GM18870 (cell line): ENCODE measurements at regions not wholly inside any gene's neighbourhood (a gene's known extent, or its start where the extent isn't known, plus 50 kb on each side); places are given as distances from the start of the nearest gene placed in this dataset.

Experiments used
- ATAC-seq: cut with Tn5 transposase; IDR thresholded peaks from one replicate; pipeline ENCODE4 v1.9.1; 2021; ENCODE audit warnings: moderate library complexity; ENCODE audit not compliant: unreplicated experiment

DNA sequence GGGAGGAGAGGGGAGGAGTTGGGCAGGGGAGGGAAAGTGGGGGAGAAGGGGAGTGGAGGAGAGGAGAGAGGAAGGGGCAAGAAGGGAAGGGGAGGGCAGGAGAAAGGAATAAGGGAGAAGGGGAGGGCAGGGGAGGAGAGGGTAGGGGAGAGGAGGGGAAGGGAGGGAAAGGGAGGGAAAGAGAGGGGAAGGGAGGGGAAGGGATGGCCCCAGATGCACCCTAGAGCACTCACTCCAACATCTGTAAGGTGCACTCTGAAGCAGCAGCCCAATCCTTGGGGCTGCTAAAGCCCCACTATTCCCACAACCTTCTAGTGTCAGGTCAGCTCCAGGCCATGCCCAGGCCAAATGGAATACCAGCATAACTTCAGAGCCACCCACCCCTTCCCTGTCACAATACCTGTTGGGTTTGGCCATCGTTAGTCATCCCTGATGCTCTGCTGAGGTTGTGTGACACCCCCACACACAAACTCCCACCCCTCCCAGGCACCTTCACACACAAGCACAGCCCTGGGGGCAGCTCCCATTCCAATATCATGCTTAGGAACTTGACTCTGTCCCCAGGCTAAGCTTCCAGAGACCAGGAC, 55.7 kb upstream of the PKDCC start:
- no peak for ATAC-seq

DNA sequence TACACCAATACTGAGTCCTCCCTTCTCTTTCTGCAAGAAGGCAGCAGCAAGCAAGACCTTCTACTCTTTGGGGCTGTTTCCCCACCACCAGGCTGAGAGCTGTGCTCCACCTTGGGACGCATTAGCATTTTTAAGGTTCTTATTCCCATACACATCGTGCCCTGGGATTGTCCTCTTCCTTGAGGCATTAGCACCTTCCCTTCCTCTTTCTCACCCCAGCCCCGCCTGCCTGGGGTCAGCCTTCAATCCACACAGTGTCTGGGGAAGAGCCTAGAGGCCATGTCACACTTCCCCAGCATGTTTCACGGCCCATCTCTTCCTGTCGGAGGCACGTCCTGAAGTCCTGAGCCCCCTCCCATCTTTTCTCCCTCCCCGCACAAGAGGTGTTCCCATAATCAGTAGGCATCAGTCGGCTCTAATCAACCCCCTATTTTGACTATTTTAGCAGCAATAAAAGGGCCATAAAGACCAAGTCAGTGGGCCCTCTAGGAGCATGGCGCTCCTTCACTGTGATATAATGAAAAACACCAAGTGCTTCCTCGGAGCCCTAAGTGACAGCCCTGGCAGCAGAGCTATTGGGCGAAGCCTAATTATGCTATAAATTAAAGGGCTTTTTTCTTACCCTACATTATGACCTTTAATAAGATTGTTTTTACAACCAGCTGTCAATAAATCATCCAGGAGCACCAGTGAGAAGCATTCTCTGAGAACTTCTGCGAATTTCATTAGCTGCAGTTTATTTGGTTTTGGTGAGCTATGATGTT, 55.0 kb upstream of the PKDCC start:
- no peak for ATAC-seq

DNA sequence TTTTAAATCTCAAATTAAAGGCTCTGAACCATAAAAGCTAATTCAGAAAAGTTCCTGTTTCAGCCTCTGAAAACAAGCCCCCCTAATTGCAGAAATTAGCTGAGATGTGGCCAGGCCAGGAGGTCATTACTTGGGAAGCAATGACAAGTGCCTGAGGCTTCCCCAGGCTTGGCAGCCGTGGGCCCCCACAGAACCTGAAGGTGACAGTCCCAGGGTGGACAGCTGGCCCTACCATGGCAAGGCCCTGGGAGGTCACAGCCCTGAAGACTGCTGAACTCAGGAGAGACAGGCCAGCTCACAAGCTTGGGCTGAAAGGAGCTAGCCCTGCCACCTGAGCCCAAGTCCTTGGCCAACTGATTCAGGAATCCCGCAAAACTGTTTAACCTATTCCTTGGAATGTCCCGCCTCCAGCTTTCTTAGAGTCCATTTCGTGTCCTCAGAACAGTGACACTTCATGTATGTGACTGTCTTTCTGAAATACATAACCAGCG, 54.3 kb upstream of the PKDCC start:
- ATAC-seq, result no peak

DNA sequence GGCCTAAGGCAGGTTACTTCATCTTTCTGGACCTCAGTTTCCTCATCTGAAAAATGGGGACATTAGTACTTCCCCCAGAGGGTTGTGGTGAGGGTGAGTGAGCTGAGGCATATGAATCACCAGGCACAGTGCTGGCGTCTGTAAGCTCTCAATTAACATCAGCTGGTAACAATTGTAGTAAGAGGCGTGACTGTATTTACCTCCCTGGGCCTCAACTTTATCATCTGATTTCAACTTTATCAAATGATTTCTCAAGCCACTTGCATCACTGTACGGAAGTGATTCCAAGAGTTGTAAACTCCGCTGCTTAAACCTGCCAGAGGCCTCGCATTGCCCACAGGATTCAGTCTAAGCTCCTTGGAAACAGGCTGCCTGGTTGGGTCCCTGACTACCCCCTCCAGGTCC, 53.6 kb upstream of the PKDCC start:
- ATAC-seq, result no peak

DNA sequence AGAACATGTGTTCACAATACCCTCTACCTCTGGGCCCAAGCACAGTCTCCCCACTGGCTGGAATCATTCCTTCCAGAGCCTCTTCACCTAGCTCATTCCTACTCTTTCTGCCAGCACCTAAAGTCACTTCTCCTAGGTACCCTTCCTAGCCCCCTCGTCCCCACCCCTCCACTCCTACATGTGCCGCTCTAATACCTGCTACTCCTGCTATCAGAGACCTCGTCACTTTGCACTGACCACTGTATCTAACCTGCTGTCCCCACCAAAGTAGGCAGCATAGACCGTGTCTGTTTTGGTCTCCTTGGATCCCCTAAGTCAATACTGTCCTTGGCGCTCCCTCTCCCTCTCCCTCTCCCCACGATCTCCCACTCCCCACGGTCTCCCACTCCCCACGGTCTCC, 53.2 kb upstream of the PKDCC start:
- no peak for ATAC-seq

DNA sequence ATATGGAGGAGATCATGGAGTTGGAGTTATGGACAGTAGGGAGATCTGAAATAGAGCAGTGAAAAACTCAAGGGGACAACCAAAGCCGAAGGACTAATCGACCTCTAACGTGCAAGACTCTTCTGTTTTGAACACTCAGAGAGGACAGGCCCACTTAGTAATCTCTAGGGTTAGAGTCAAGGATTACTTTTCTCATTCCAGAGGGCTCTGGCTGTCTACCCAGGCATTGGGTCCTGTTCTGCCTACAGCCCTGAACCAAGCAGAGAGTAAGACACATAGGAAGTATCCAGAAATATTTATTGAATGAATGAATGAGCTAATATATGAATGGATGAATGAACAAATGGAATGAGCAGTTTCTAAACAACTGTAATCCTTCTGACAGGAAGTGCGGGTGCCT, 50.3 kb upstream of the PKDCC start:
- no peak for ATAC-seq
